Mesothelial cell of epicardium (in vitro differentiated cells): ENCODE measurements at regions not wholly inside any gene's neighbourhood (a gene's known extent, or its start where the extent isn't known, plus 50 kb on each side); places are given as distances from the start of the nearest gene placed in this dataset.
"Not testable (repeated sequence)": the region's sequence is repeated elsewhere in the genome, so short reads cannot be mapped to it uniquely, and the experiment has no call there.

ENCODE experiments used
- DNase-seq, 2 experiments: peaks; one replicate each; pipeline ENCODE4 v3.0.0; 2021; ENCODE audit warnings: low spot score in 2 of 2; ENCODE audit not compliant: unreplicated experiment in 2 of 2
- H3K27ac Mint-ChIP-seq: 2 replicates; pipeline ENCODE4 v1.8.0; 2021; ENCODE audit warnings: mixed read lengths
- H3K27me3 Mint-ChIP-seq: 2 replicates; pipeline ENCODE4 v1.8.0; 2021; ENCODE audit warnings: low read depth, mixed read lengths
- H3K36me3 Mint-ChIP-seq: 2 replicates; pipeline ENCODE4 v1.8.0; 2021; ENCODE audit warnings: mixed read lengths
- H3K4me1 Mint-ChIP-seq: 2 replicates; pipeline ENCODE4 v1.8.0; 2021; ENCODE audit warnings: mixed read lengths
- H3K4me3 Mint-ChIP-seq: 2 replicates; pipeline ENCODE4 v1.8.0; 2021; ENCODE audit warnings: mild to moderate bottlenecking, moderate library complexity, mixed read lengths
- H3K9me3 Mint-ChIP-seq: 2 replicates; pipeline ENCODE4 v1.8.0; 2021; ENCODE audit warnings: mixed read lengths
- TF ChIP-seq, protein P1 (sequence below): fragments of 200-600 bp; sonication (generic); IDR thresholded peaks from one replicate; pipeline ENCODE4 v1.5.0; 2021; ENCODE audit warnings: antibody characterized with exemption; ENCODE audit not compliant: unreplicated experiment

DNA sequence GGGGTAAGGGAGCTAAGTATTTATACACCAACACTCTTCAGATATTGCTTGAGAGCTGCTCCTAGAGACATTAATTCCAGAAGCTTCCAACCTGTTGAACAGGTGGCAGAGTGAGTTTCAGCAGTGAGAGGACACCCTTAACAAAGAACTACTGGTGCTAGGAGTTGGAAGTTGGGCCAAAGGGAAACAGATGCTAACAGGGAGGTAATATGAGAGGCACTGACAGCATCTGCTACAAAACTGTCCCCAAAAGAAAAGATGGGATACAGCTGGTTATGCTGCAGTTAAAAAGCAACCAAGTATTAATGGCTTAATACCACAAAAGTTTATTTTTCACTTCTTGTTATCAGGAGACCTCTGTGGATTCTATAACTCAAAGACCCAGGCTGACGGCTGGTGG is 104.5 kb upstream of the SATB1 start:
- H3K27ac Mint-ChIP-seq: no peak overlapping the region
- no peaks in the 10 kb centered on the region for H3K27me3 Mint-ChIP-seq
- DNase-seq: no peak
- H3K4me1 Mint-ChIP-seq: no peaks in the 10 kb centered on the region
- no peak overlapping the region for H3K4me3 Mint-ChIP-seq
- peaks cover 2% of the 10 kb centered on the region for H3K36me3 Mint-ChIP-seq
- peaks cover 15% of the 10 kb centered on the region for H3K9me3 Mint-ChIP-seq
- TF ChIP-seq, protein P1, sequence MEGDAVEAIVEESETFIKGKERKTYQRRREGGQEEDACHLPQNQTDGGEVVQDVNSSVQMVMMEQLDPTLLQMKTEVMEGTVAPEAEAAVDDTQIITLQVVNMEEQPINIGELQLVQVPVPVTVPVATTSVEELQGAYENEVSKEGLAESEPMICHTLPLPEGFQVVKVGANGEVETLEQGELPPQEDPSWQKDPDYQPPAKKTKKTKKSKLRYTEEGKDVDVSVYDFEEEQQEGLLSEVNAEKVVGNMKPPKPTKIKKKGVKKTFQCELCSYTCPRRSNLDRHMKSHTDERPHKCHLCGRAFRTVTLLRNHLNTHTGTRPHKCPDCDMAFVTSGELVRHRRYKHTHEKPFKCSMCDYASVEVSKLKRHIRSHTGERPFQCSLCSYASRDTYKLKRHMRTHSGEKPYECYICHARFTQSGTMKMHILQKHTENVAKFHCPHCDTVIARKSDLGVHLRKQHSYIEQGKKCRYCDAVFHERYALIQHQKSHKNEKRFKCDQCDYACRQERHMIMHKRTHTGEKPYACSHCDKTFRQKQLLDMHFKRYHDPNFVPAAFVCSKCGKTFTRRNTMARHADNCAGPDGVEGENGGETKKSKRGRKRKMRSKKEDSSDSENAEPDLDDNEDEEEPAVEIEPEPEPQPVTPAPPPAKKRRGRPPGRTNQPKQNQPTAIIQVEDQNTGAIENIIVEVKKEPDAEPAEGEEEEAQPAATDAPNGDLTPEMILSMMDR: no peak

DNA sequence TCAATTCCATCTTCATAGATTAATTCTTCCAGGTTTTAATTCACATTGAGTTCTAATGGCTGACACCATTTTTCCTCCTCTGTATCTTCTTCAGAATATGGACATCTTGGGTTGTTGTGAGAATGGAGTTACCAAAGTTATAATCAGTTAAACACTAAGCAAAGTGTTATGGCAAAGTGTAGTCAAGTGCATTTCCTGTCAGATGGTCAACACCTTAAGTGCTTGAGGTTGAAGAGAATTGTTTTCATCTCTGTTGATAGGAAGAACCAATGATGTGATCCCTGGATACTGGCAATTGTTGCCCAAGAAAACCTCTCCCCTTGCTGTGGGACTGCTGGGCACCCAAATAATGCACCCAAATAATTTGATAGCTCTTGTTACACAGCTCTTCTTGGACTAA is 102.6 kb upstream of the SATB1 start:
- Mint-ChIP-seq H3K27me3 (no peaks in the 10 kb centered on the region), H3K4me3 (no peak overlapping the region), H3K27ac (no peak overlapping the region), H3K4me1 (no peaks in the 10 kb centered on the region), H3K36me3 (peaks cover 2% of the 10 kb centered on the region), H3K9me3 (peaks cover 29% of the 10 kb centered on the region)
- TF ChIP-seq, protein P1: no peak
- DNase-seq: no peak

DNA sequence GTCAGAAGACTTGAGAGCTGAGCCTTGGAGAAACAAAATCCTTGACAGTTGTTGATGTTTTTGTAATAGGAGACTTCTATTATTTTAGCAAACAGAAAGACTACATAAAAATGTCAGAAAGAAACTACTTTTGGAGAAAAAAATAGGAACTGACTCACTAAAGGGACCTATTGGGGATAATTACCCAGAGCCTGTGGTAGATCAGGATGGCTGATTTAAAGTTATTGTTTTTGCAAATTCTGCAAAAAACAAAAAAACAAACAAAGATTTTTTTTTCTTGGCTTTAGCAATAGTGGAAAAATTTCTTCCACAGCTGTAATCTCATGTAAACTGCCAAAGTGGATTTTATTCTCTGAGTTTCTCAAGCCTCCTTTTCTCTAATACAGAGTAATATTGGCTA is 101.5 kb upstream of the SATB1 start:
- no peaks in the 10 kb centered on the region for H3K4me1 Mint-ChIP-seq
- peaks cover 33% of the 10 kb centered on the region for H3K9me3 Mint-ChIP-seq
- no peak for DNase-seq
- no peaks in the 10 kb centered on the region for H3K27me3 Mint-ChIP-seq
- peaks cover 2% of the 10 kb centered on the region for H3K36me3 Mint-ChIP-seq
- H3K27ac Mint-ChIP-seq: no peak overlapping the region
- no peak overlapping the region for H3K4me3 Mint-ChIP-seq
- TF ChIP-seq, protein P1: no peak

DNA sequence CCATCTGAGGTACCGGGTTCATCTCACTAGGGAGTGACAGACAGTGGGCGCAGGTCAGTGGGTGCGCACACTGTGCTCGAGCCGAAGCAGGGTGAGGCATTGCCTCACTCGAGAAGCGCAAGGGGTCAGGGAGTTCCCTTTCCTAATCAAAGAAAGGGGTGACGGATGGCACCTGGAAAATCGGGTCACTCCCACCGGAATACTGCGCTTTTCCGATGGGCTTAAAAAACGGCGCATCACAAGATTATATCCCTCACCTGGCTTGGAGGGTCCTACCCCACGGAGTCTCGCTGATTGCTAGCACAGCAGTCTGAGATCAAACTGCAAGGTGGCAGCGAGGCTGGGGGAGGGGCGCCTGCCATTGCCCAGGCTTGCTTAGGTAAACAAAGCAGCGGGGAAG is 91.0 kb upstream of the SATB1 start:
- H3K4me1 Mint-ChIP-seq, DNase-seq, H3K36me3 Mint-ChIP-seq, H3K27ac Mint-ChIP-seq, H3K9me3 Mint-ChIP-seq, H3K27me3 Mint-ChIP-seq: not testable (repeated sequence)
- peak overlapping the region; percentile 53 for H3K4me3 Mint-ChIP-seq

DNA sequence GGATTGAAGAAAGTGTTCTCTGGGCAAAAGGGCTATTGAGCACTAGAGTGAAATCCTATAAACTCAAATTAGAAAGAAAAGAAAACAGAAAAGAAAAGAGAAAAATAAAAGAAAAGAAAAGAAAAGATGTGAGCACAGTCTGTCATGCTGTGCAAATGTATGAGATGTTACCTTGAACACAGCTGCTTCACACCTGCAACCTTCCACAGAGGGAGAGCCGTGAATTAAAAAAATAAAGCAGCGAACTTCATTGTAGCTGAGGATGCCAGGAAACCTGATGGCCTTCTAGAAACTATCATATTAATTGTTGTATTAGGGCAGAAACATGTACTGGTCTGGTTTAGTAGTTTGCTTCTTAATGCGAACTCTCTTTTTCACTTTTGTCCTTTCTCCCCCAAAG is 88.0 kb upstream of the SATB1 start:
- Mint-ChIP-seq H3K9me3 (peaks cover 6% of the 10 kb centered on the region), H3K4me3 (no peak overlapping the region), H3K36me3 (no peaks in the 10 kb centered on the region), H3K4me1 (no peaks in the 10 kb centered on the region), H3K27ac (no peak overlapping the region), H3K27me3 (no peaks in the 10 kb centered on the region)
- DNase-seq: no peak
- TF ChIP-seq, protein P1: no peak

DNA sequence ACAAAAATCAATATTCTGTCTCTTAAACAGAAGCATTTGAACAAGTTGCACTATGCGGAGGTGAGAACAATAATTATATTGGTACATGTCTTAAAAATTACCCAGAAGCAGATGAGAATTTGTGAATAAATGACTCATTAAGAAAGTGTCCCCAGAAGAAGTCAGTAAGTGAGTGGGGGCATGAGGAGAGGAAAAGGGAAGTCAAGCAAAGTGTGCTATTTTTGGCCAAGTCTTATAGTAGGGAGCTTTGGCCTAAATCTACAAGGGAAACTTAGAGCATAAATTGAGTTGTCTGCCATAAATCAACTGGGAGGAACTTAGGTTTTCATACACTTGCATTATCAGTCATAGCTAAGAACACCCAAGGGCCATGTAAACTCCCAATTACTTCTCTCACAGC is 86.9 kb upstream of the SATB1 start:
- H3K4me1 Mint-ChIP-seq: no peaks in the 10 kb centered on the region
- no peak for DNase-seq
- H3K9me3 Mint-ChIP-seq: peaks cover 6% of the 10 kb centered on the region
- H3K36me3 Mint-ChIP-seq: no peaks in the 10 kb centered on the region
- H3K4me3 Mint-ChIP-seq: no peak overlapping the region
- TF ChIP-seq, protein P1: no peak
- no peaks in the 10 kb centered on the region for H3K27me3 Mint-ChIP-seq
- H3K27ac Mint-ChIP-seq: no peak overlapping the region
